GM12874 (cell line): ENCODE measurements at regions not wholly inside any gene's neighbourhood (a gene's known extent, or its start where the extent isn't known, plus 50 kb on each side); places are given as distances from the start of the nearest gene placed in this dataset.

Source experiments
- CTCF ChIP-seq: IDR thresholded peaks from 2 replicates; pipeline ENCODE4 v1.5.1; 2011; ENCODE audit warnings: low read depth, mild to moderate bottlenecking, control low read depth, low read length, moderate library complexity; ENCODE audit not compliant: insufficient read depth

GRCh38 chr2:128623776-128624761 lies 305.4 kb upstream of the HS6ST1 start:
- no peak for TF ChIP-seq CTCF

- no peak for TF ChIP-seq CTCF
These were observed 306.3 kb upstream of the HS6ST1 start for GRCh38 chr2:128624956-128625355.

DNA sequence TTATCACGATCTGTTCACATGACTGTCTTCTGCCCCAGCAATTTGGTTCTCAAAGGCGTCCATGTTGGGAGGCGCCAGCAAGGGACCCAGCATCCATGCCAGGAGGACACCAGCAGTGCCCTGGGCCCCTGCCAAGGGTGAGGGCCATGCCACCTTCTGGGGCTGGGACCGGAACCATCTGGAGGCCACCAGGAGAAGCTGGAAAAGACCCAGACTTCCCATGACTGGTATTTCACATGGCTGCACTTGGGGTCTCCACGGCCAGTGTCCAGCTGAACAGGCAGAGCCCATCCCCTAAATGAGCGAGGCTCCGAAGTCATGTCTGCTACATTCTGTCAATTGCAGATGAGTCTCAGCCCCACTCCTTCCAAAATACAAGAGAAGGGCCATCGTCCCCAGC lies 306.8 kb upstream of the HS6ST1 start:
- TF ChIP-seq CTCF: no peak

DNA sequence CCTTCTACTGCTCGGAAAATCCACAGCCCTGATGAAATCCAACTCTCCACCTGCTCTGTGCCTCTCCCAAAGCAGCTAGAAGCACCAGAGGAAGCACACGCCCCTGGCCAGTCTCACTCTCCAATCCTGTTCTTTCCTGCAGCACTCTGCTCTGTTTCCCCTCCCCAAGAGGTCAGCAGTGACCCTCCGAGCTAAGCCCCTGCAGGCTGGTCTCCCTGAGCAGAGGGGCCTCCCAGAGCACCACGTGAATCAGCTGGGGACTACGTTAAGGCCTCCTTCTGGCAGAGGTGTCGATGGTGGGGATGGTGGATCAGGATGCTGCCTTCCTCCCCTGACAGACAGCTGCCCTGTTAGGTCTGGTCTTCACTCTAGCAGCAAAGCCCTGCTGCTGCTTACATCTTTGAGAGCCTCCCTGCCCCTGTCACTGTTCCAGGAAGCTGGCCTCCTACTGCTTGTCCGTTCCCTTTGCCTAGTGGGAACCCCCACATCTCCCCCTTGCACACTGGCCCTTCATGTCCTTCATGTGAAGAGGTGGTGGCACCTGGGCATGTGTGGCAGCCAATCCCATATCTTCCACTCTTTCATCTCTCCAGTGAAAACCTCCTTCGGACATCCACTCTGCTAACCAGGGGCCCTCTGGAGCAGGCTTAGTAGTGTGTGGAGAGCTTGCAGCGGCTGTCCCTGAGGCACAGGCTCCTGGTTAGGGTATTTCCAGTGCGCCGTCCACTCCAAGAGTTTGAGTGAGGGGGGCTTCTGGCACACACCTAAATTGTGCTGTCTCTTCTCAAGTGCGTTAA lies 307.5 kb upstream of the HS6ST1 start:
- no peak for TF ChIP-seq CTCF

DNA sequence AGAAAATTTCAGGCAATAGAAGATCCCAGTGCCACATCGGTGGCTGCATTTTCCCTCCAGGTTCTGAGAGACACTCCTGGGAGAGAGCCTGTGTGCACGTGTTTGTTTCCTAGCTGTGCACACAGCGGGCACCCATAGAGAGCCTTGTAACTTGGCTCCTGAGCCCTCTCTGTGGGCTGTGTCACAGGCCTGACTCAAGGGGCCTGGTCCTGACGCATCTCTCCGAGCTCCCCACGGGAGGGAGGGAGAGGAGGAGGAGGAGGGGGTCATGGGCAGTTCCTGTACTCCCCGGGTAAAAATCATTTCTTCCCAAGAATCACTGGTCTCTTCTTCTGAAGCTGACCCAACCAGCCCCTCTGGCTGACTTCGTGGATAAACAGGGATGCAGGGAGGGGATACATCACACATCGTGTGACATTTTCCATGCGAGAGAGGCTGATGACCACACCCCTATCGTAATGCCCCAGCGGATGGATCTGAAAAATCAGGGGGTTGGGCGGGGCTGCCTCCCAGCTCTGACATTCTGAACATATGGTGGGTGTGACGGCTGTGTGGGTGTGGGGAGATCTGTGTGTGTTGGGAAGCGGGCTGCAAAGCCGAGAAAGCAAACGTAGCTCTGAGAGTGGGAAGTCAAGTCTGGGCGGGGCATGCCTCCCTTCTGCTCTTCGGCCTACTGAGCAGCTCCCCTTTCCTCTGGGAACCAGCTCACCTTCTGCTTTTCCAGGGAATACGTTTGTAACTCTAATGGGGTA lies 308.3 kb upstream of the HS6ST1 start:
- TF ChIP-seq CTCF: no peak

- TF ChIP-seq CTCF: no peak
These were observed 309.5 kb upstream of the HS6ST1 start for GRCh38 chr2:128628206-128628605.

- no peak for TF ChIP-seq CTCF
These were observed 310.3 kb upstream of the HS6ST1 start for GRCh38 chr2:128628996-128629395.
